SK-N-SH (cell line): ENCODE measurements at regions not wholly inside any gene's neighbourhood (a gene's known extent, or its start where the extent isn't known, plus 50 kb on each side); places are given as distances from the start of the nearest gene placed in this dataset.

Source experiments
- CTCF ChIA-PET: fragments of 300-600, 350-600 bp; formaldehyde crosslinking; extraction: SDS; loops from one replicate; lab custom pipeline; 2021; lab: Yijun Ruan, JAX
- POLR2A ChIA-PET: fragments of 350-600 bp; sonication (Branson Sonifier 250); formaldehyde crosslinking; extraction: SDS; loops from one replicate; lab custom pipeline; 2020; ENCODE audit warnings: antibody characterized with exemption, inconsistent platforms; lab: Yijun Ruan, JAX
- DNase-seq: peaks from one replicate; pipeline ENCODE4 v3.0.0; 2012
- H2AFZ ChIP-seq: fragments of 200-600 bp; sonication (generic); 2 replicates; pipeline ENCODE4 v1.8.1; 2016; ENCODE audit warnings: antibody characterized with exemption, mild to moderate bottlenecking, low read depth
- H3F3A ChIP-seq: fragments of 200-600 bp; sonication (generic); replicated peaks from 2 replicates; pipeline ENCODE3; 2016; ENCODE audit warnings: antibody characterized with exemption, mild to moderate bottlenecking; ENCODE audit not compliant: insufficient read depth
- H3K27ac ChIP-seq, 2 experiments: fragments of 200-500 bp in 1 of 2; fragments of 200-600 bp in 1 of 2; sonication (Bioruptor generic) in 1 of 2; sonication (generic), shearing (Covaris generic) in 1 of 2; 2 replicates each; pipeline versions ENCODE4 v1.5.1 to v1.6.1; 2014 to 2016; ENCODE audit warnings: low read depth in 2 of 2, inconsistent platforms in 1 of 2, low read length in 1 of 2, mild to moderate bottlenecking in 1 of 2, mixed read lengths in 1 of 2
- H3K27me3 ChIP-seq: fragments of 200-600 bp; sonication (generic), shearing (Covaris generic); 2 replicates; pipeline ENCODE4 v1.6.1; 2016; ENCODE audit warnings: mixed run types; ENCODE audit not compliant: insufficient read depth
- H3K36me3 ChIP-seq, 2 experiments: fragments of 200-500 bp in 1 of 2; fragments of 200-600 bp in 1 of 2; sonication (Bioruptor generic) in 1 of 2; sonication (generic) in 1 of 2; replicated peaks in 1 of 2; 2 replicates each; pipeline versions ENCODE3 to v1.5.1; 2014 to 2016; ENCODE audit warnings: low read length in 1 of 2, mild to moderate bottlenecking in 1 of 2; ENCODE audit not compliant: insufficient read depth in 2 of 2, control insufficient read depth in 1 of 2
- H3K4me1 ChIP-seq, 2 experiments: fragments of 200-500 bp in 1 of 2; fragments of 200-600 bp in 1 of 2; sonication (Bioruptor generic) in 1 of 2; sonication (generic), shearing (Covaris generic) in 1 of 2; 2 replicates each; pipeline versions ENCODE4 v1.5.1 to v1.6.1; 2014 to 2016; ENCODE audit warnings: low read depth in 1 of 2, low read length in 1 of 2, mixed run types in 1 of 2; ENCODE audit not compliant: insufficient read depth in 2 of 2, control insufficient read depth in 1 of 2
- H3K4me2 ChIP-seq: fragments of 200-600 bp; sonication (generic), shearing (Covaris generic); 2 replicates; pipeline ENCODE4 v1.6.1; 2017; ENCODE audit warnings: mixed run types
- H3K4me3 ChIP-seq, 2 experiments: fragments of 200-500 bp in 1 of 2; fragments of 200-600 bp in 1 of 2; sonication (Bioruptor generic) in 1 of 2; sonication (generic), shearing (Covaris generic) in 1 of 2; 2 replicates each; pipeline versions ENCODE4 v1.5.1 to v1.8.1; 2014 to 2016; ENCODE audit warnings: low read depth in 2 of 2, inconsistent platforms in 1 of 2, low read length in 1 of 2, mild to moderate bottlenecking in 1 of 2, mixed read lengths in 1 of 2, moderate library complexity in 1 of 2
- H3K79me2 ChIP-seq: fragments of 200-600 bp; sonication (generic); 2 replicates; pipeline ENCODE4 v1.8.1; 2017; ENCODE audit warnings: mild to moderate bottlenecking; ENCODE audit not compliant: insufficient read depth
- H3K9ac ChIP-seq: fragments of 200-600 bp; sonication (generic); 2 replicates; pipeline ENCODE4 v1.6.1; 2017; ENCODE audit warnings: mixed run types
- H3K9me2 ChIP-seq: fragments of 200-600 bp; sonication (generic); 2 replicates; pipeline ENCODE4 v1.6.1; 2017; ENCODE audit warnings: mixed run types
- H3K9me3 ChIP-seq: fragments of 200-600 bp; sonication (generic); 2 replicates; pipeline ENCODE4 v1.6.1; 2017; ENCODE audit warnings: mixed run types, mild to moderate bottlenecking, moderate library complexity
- H4K20me1 ChIP-seq: fragments of 200-600 bp; sonication (generic); 2 replicates; pipeline ENCODE4 v1.6.1; 2017; ENCODE audit warnings: mild to moderate bottlenecking, mixed run types; ENCODE audit not compliant: insufficient read depth
- ELF1 ChIP-seq: IDR thresholded peaks from 2 replicates; pipeline ENCODE4 v1.4.0; 2012
- EZH2phosphoT487 ChIP-seq: fragments of 200-600 bp; sonication (generic); IDR thresholded peaks from 2 replicates; pipeline ENCODE4 v1.6.1; 2017; ENCODE audit warnings: low read depth, mixed run types, mild to moderate bottlenecking, antibody characterized with exemption, moderate library complexity, borderline replicate concordance
- FOSL2 ChIP-seq: IDR thresholded peaks from 2 replicates; pipeline ENCODE4 v1.4.0; 2012; ENCODE audit warnings: low read depth, mild to moderate bottlenecking, moderate library complexity, borderline replicate concordance
- GABPA ChIP-seq: IDR thresholded peaks from 2 replicates; pipeline ENCODE4 v1.4.0; 2012; ENCODE audit warnings: low read depth, mild to moderate bottlenecking
- MEF2A ChIP-seq: IDR thresholded peaks from 2 replicates; pipeline ENCODE4 v1.4.0; 2012; ENCODE audit warnings: low read depth, borderline replicate concordance
- REST ChIP-seq: IDR thresholded peaks from 2 replicates; pipeline ENCODE4 v1.6.1; 2012; ENCODE audit warnings: mild to moderate bottlenecking, low read depth, low read length, moderate library complexity
- RFX5 ChIP-seq: IDR thresholded peaks from 2 replicates; pipeline ENCODE4 v1.6.1; 2012; ENCODE audit warnings: mild to moderate bottlenecking, improper control_type of control experiment, low read length
- WGBS: methylation state at CpG from one replicate; pipeline ENCODE4 v1.1.6; 2017; ENCODE audit warnings: low lambda C conversion rate; 5-methylcytosine and 5-hydroxymethylcytosine counted together
- TF ChIP-seq, protein P1 (sequence below): IDR thresholded peaks from 2 replicates; pipeline ENCODE4; 2012
- TF ChIP-seq, protein P2 (sequence below): fragments of 150-350 bp; IDR thresholded peaks from 2 replicates; pipeline ENCODE4 v1.6.1; 2016; ENCODE audit warnings: mild to moderate bottlenecking, low read depth, low read length

DNA sequence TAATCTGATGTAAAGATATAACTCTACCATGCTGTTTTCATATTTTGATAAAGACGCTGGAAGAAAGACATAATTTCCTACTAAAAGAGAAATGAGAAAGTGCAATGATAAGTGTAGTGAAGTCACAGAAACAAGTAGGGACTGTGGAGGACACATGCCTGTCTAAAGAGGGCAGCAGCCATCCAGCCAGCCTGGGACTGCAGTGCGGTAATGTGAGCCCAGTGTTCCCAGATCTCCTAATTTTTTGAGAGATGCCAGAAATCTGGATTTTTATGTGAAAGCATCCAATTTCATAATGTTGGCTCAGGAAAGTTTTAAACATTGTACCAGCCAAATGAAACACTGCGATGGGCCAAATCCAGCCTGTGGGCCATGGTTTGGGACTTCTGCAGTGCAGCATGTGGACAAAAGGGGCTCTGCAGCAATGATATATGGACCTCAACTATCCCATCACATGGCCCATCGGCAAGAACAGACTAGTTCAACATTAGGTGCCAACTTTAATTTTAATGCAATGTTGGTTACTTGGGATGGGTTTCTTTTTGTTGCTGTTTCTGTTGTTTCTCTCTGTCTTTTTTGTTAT is 329.5 kb downstream of the LTN1 start:
- H3K27me3 ChIP-seq, result no peaks in the 10 kb centered on the region
- POLR2A ChIA-PET, result no interaction called here
- WGBS, result 66% methylated on average over 4 of the region's 4 CpGs
- H3K9ac ChIP-seq, result no peak overlapping the region
- H3K4me1 ChIP-seq, result no peaks in the 10 kb centered on the region
- CTCF ChIA-PET, result no interaction called here
- no peaks in the 10 kb centered on the region for H3K36me3 ChIP-seq
- no peak overlapping the region for H3K27ac ChIP-seq
- no peak overlapping the region for H3K4me3 ChIP-seq
- no peak for DNase-seq
- H3F3A ChIP-seq, result no peaks in the 10 kb centered on the region
- no peak overlapping the region for H2AFZ ChIP-seq
- TF ChIP-seq, protein P1, sequence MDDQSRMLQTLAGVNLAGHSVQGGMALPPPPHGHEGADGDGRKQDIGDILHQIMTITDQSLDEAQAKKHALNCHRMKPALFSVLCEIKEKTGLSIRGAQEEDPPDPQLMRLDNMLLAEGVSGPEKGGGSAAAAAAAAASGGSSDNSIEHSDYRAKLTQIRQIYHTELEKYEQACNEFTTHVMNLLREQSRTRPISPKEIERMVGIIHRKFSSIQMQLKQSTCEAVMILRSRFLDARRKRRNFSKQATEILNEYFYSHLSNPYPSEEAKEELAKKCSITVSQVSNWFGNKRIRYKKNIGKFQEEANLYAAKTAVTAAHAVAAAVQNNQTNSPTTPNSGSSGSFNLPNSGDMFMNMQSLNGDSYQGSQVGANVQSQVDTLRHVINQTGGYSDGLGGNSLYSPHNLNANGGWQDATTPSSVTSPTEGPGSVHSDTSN, result no peak
- TF ChIP-seq REST (no peak), RFX5 (no peak), GABPA (no peak)
- TF ChIP-seq, protein P2, sequence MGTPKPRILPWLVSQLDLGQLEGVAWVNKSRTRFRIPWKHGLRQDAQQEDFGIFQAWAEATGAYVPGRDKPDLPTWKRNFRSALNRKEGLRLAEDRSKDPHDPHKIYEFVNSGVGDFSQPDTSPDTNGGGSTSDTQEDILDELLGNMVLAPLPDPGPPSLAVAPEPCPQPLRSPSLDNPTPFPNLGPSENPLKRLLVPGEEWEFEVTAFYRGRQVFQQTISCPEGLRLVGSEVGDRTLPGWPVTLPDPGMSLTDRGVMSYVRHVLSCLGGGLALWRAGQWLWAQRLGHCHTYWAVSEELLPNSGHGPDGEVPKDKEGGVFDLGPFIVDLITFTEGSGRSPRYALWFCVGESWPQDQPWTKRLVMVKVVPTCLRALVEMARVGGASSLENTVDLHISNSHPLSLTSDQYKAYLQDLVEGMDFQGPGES, result no peak
- H3K79me2 ChIP-seq, result no peaks in the 10 kb centered on the region
- no peaks in the 10 kb centered on the region for H3K9me2 ChIP-seq
- H3K9me3 ChIP-seq, result no peaks in the 10 kb centered on the region
- H4K20me1 ChIP-seq, result no peaks in the 10 kb centered on the region
- no peak overlapping the region for H3K4me2 ChIP-seq

DNA sequence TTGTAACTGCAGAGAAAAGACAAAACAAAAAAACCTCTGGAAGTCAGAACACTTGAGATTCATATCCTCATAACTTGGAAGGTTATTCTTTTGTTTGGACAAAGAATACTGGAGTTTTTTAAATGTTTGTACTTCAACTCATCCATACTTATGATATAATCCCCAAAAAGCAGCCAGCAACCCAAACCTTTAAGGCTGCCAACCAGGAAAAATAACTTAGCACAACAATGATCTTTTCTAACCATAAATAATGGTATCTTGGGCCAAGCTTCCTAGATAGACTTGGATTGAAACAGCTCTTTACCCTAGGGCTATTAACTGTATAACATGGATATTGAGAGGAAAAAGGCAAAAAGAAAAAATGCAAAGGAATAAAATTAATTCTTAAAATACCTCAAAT is 335.1 kb downstream of the LTN1 start:
- peak overlapping the region; percentile 4; the same call in 1 of the 2 replicates for H2AFZ ChIP-seq
- TF ChIP-seq ELF1 (no peak), REST (no peak), FOSL2 (no peak), GABPA (no peak), EZH2phosphoT487 (no peak), MEF2A (no peak)
- no peak overlapping the region for H3K27ac ChIP-seq
- no peaks in the 10 kb centered on the region for H3F3A ChIP-seq
- no peaks in the 10 kb centered on the region for H3K9me3 ChIP-seq
- CTCF ChIA-PET, result no interaction called here
- H3K27me3 ChIP-seq, result no peaks in the 10 kb centered on the region
- no peak overlapping the region for H3K4me3 ChIP-seq
- no peaks in the 10 kb centered on the region for H3K79me2 ChIP-seq
- H4K20me1 ChIP-seq, result no peaks in the 10 kb centered on the region
- no peak for DNase-seq
- POLR2A ChIA-PET, result no interaction called here
- H3K9me2 ChIP-seq, result no peaks in the 10 kb centered on the region
- no peaks in the 10 kb centered on the region for H3K36me3 ChIP-seq
- H3K4me2 ChIP-seq, result no peak overlapping the region
- no peak overlapping the region for H3K9ac ChIP-seq
- H3K4me1 ChIP-seq, result no peaks in the 10 kb centered on the region
